H9 (cell line): ENCODE measurements at regions not wholly inside any gene's neighbourhood (a gene's known extent, or its start where the extent isn't known, plus 50 kb on each side); places are given as distances from the start of the nearest gene placed in this dataset.

Source experiments
- DNase-seq: peaks from one replicate; pipeline ENCODE4 v3.0.0-alpha.2; 2017
- H2AFZ ChIP-seq: one replicate; pipeline ENCODE4 v1.6.1; 2013; ENCODE audit warnings: mild to moderate bottlenecking, low read length, control low read depth, moderate library complexity
- H2AK5ac ChIP-seq: 2 replicates; pipeline ENCODE4 v1.6.1; 2013; ENCODE audit warnings: low read length, control low read depth, mixed read lengths; ENCODE audit not compliant: insufficient read length
- H2BK120ac ChIP-seq: one replicate; pipeline ENCODE4 v1.6.1; 2013; ENCODE audit warnings: low read depth, mild to moderate bottlenecking, low read length, control low read depth, inconsistent platforms; ENCODE audit not compliant: poor library complexity, severe bottlenecking
- H2BK12ac ChIP-seq: 2 replicates; pipeline ENCODE4 v1.6.1; 2013; ENCODE audit warnings: low read length, control low read depth, mixed read lengths, low read depth; ENCODE audit not compliant: insufficient read length
- H2BK15ac ChIP-seq: 2 replicates; pipeline ENCODE4 v1.6.1; 2013; ENCODE audit warnings: low read depth, low read length, control low read depth
- H2BK20ac ChIP-seq: one replicate; pipeline ENCODE4 v1.6.1; 2013; ENCODE audit warnings: low read depth, mild to moderate bottlenecking, low read length, control low read depth, inconsistent platforms; ENCODE audit not compliant: poor library complexity, severe bottlenecking
- H2BK5ac ChIP-seq: 2 replicates; pipeline ENCODE4 v1.6.1; 2013; ENCODE audit warnings: low read length, control low read depth, mixed read lengths; ENCODE audit not compliant: insufficient read length
- H3K14ac ChIP-seq: 2 replicates; pipeline ENCODE4 v1.6.1; 2013; ENCODE audit warnings: low read length, control low read depth; ENCODE audit not compliant: insufficient read depth
- H3K18ac ChIP-seq: 2 replicates; pipeline ENCODE4 v1.6.1; 2013; ENCODE audit warnings: low read depth, mild to moderate bottlenecking, mixed read lengths, low read length, control low read depth; ENCODE audit not compliant: insufficient read length
- H3K23ac ChIP-seq: 2 replicates; pipeline ENCODE4 v1.6.1; 2013; ENCODE audit warnings: low read length, control low read depth, mixed read lengths, low read depth; ENCODE audit not compliant: insufficient read length
- H3K23me2 ChIP-seq: 2 replicates; pipeline ENCODE4 v1.6.1; 2013; ENCODE audit warnings: low read depth, mild to moderate bottlenecking, mixed read lengths, low read length, control low read depth; ENCODE audit not compliant: insufficient read length, poor library complexity, severe bottlenecking
- H3K27ac ChIP-seq: 2 replicates; pipeline ENCODE4 v1.5.1; 2013; ENCODE audit warnings: low read length, control low read depth, mixed read lengths, low read depth; ENCODE audit not compliant: insufficient read length
- H3K27me3 ChIP-seq: 2 replicates; pipeline ENCODE4 v1.6.1; 2013; ENCODE audit warnings: low read length, control low read depth, inconsistent platforms; ENCODE audit not compliant: insufficient read depth
- H3K4ac ChIP-seq: 2 replicates; pipeline ENCODE4 v1.6.1; 2013; ENCODE audit warnings: low read depth, mild to moderate bottlenecking, control low read depth, inconsistent platforms, low read length, moderate library complexity
- H3K4me1 ChIP-seq: 2 replicates; pipeline ENCODE4 v1.6.1; 2013; ENCODE audit warnings: low read length, control low read depth, inconsistent platforms; ENCODE audit not compliant: insufficient read depth
- H3K4me2 ChIP-seq: 2 replicates; pipeline ENCODE4 v1.6.1; 2013; ENCODE audit warnings: low read length, control low read depth, mixed read lengths; ENCODE audit not compliant: insufficient read length, insufficient read depth
- H3K56ac ChIP-seq: 2 replicates; pipeline ENCODE4 v1.6.1; 2013; ENCODE audit warnings: low read depth, mild to moderate bottlenecking, mixed read lengths, low read length, control low read depth; ENCODE audit not compliant: insufficient read length
- H3K79me1 ChIP-seq: 2 replicates; pipeline ENCODE4 v1.6.1; 2013; ENCODE audit warnings: low read depth, mild to moderate bottlenecking, moderate library complexity, low read length, control low read depth, inconsistent platforms; ENCODE audit not compliant: insufficient read depth, poor library complexity, severe bottlenecking
- H3K79me2 ChIP-seq: 2 replicates; pipeline ENCODE4 v1.6.1; 2013; ENCODE audit warnings: low read length, control low read depth, inconsistent platforms; ENCODE audit not compliant: insufficient read depth
- H3K9ac ChIP-seq: 2 replicates; pipeline ENCODE4 v1.6.1; 2013; ENCODE audit warnings: low read length, control low read depth, mixed read lengths; ENCODE audit not compliant: insufficient read length; ENCODE audit errors: extremely low read depth
- H3K9me3 ChIP-seq: one replicate; pipeline ENCODE4 v1.6.1; 2013; ENCODE audit warnings: low read depth, low read length, inconsistent platforms; ENCODE audit not compliant: control insufficient read depth
- H3T11ph ChIP-seq: one replicate; pipeline ENCODE4 v1.6.1; 2013; ENCODE audit warnings: mild to moderate bottlenecking, low read length, control low read depth, inconsistent platforms
- H4K20me1 ChIP-seq: one replicate; pipeline ENCODE4 v1.6.1; 2013; ENCODE audit not compliant: control insufficient read depth, insufficient read length, insufficient read depth
- H4K5ac ChIP-seq: 2 replicates; pipeline ENCODE4 v1.6.1; 2013; ENCODE audit warnings: low read depth, mild to moderate bottlenecking, mixed read lengths, low read length, control low read depth; ENCODE audit not compliant: insufficient read length
- H4K8ac ChIP-seq: replicated peaks from 2 replicates; pipeline ENCODE4 v1.6.1; 2013; ENCODE audit warnings: low read length, control low read depth, mixed read lengths, low read depth; ENCODE audit not compliant: insufficient read length
- H4K91ac ChIP-seq: 2 replicates; pipeline ENCODE4 v1.6.1; 2013; ENCODE audit warnings: low read depth, mild to moderate bottlenecking, moderate library complexity, mixed read lengths, low read length, control low read depth; ENCODE audit not compliant: insufficient read length
- H3K27ac Mint-ChIP-seq, 3 experiments: 2 replicates in 2 of 3; 3 replicates in 1 of 3; pipeline ENCODE4 v1.8.0; 2020 to 2021; ENCODE audit warnings: mixed read lengths in 3 of 3, mild to moderate bottlenecking in 1 of 3, moderate library complexity in 1 of 3
- H3K27me3 Mint-ChIP-seq: 2 replicates; pipeline ENCODE4 v1.8.0; 2021; ENCODE audit warnings: low read depth, mild to moderate bottlenecking, moderate library complexity, mixed read lengths
- H3K36me3 Mint-ChIP-seq, 3 experiments: 2 replicates in 2 of 3; 3 replicates in 1 of 3; pipeline ENCODE4 v1.8.0; 2020 to 2021; ENCODE audit warnings: low read depth in 3 of 3, mixed read lengths in 3 of 3; ENCODE audit not compliant: insufficient read depth in 1 of 3
- H3K4me1 Mint-ChIP-seq, 2 experiments: 2 replicates each; pipeline ENCODE4 v1.8.0; 2020; ENCODE audit warnings: mixed read lengths in 2 of 2
- H3K4me3 Mint-ChIP-seq, 2 experiments: 2 replicates in 1 of 2; 3 replicates in 1 of 2; pipeline ENCODE4 v1.8.0; 2020 to 2021; ENCODE audit warnings: mild to moderate bottlenecking in 2 of 2, mixed read lengths in 2 of 2, moderate library complexity in 1 of 2
- H3K9me3 Mint-ChIP-seq, 2 experiments: 2 replicates in 1 of 2; 3 replicates in 1 of 2; pipeline ENCODE4 v1.8.0; 2020; ENCODE audit warnings: mild to moderate bottlenecking in 2 of 2, mixed read lengths in 2 of 2, moderate library complexity in 1 of 2
- WGBS: extraction: QIAGEN DNeasy Blood & Tissue Kit; methylation state at CpG from one replicate; pipeline ENCODE4 v1.1.7; 2013; ENCODE audit warnings: missing lambda C conversion rate, low lambda C conversion rate, mixed read lengths; ENCODE audit not compliant: insufficient read length; ENCODE audit errors: extremely low coverage; 5-methylcytosine and 5-hydroxymethylcytosine counted together
- TF ChIP-seq, protein P1 (sequence below): fragments of 200-600 bp; sonication (generic); conservative IDR thresholded peaks from 3 replicates; pipeline ENCODE4 v1.8.0; 2021; ENCODE audit warnings: antibody characterized with exemption, mild to moderate bottlenecking

DNA sequence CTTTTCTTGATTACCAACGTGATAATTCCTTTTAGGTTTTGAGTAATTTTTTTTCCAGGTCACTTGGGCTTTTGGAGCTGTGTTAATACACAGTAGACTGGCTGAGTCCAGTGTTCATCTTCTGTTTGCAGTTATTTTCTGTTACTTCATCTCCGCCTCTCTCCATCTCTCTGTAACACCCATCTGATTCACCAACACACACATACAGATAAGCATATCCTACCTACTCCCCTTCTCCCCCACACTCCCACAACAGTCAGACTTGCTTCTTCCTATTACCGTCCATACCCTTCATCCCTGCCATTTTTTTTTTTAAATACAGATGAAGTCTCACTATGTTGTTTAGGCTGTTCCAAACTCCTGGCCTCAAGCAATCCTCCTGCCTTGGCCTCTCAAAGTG lies 72.7 kb upstream of the MANSC4 start:
- no peak overlapping the region for H3K18ac ChIP-seq
- TF ChIP-seq, protein P1, sequence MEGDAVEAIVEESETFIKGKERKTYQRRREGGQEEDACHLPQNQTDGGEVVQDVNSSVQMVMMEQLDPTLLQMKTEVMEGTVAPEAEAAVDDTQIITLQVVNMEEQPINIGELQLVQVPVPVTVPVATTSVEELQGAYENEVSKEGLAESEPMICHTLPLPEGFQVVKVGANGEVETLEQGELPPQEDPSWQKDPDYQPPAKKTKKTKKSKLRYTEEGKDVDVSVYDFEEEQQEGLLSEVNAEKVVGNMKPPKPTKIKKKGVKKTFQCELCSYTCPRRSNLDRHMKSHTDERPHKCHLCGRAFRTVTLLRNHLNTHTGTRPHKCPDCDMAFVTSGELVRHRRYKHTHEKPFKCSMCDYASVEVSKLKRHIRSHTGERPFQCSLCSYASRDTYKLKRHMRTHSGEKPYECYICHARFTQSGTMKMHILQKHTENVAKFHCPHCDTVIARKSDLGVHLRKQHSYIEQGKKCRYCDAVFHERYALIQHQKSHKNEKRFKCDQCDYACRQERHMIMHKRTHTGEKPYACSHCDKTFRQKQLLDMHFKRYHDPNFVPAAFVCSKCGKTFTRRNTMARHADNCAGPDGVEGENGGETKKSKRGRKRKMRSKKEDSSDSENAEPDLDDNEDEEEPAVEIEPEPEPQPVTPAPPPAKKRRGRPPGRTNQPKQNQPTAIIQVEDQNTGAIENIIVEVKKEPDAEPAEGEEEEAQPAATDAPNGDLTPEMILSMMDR, result no peak

More for the DNA sequence above, 72.7 kb upstream of the MANSC4 start:
- Mint-ChIP-seq H3K27me3 (no peaks in the 10 kb centered on the region), H3K36me3 (peaks cover 0 to 4% (median 0%) of the 10 kb centered on the region in 3 experiments; a peak in 3 of 7 replicates), H3K4me3 (no peak overlapping the region), H3K9me3 (peaks cover 0 to 2% of the 10 kb centered on the region in 2 experiments; a peak in 3 of 5 replicates), H3K4me1 (no peaks in the 10 kb centered on the region), H3K27ac (no peak overlapping the region)
- Histone ChIP-seq H4K20me1 (no peaks in the 10 kb centered on the region), H3K27me3 (no peaks in the 10 kb centered on the region), H2BK120ac (no peak overlapping the region), H3K23me2 (no peaks in the 10 kb centered on the region), H3K56ac (no peak overlapping the region), H2AK5ac (no peak overlapping the region), H3K4me2 (no peak overlapping the region), H2BK20ac (no peak overlapping the region), H3K79me2 (no peaks in the 10 kb centered on the region), H2BK5ac (no peak overlapping the region), H3K9ac (no peak overlapping the region), H3K23ac (no peak overlapping the region), H3K79me1 (no peaks in the 10 kb centered on the region), H2BK12ac (no peak overlapping the region), H2BK15ac (no peak overlapping the region), H3T11ph (no peak overlapping the region), H3K14ac (no peak overlapping the region), H4K8ac (no peak overlapping the region), H3K27ac (no peak overlapping the region), H4K91ac (no peak overlapping the region), H3K4me1 (no peaks in the 10 kb centered on the region), H3K9me3 (no peaks in the 10 kb centered on the region), H4K5ac (no peak overlapping the region), H3K4ac (no peak overlapping the region), H2AFZ (no peak overlapping the region)
- WGBS, result no CpG with 5 or more reads among the region's 3 CpGs
- no peak for DNase-seq
